ENCODE measurements at regions not wholly inside any gene's neighbourhood (a gene's known extent, or its start where the extent isn't known, plus 50 kb on each side); places are given as distances from the start of the nearest gene placed in this dataset.

DNA sequence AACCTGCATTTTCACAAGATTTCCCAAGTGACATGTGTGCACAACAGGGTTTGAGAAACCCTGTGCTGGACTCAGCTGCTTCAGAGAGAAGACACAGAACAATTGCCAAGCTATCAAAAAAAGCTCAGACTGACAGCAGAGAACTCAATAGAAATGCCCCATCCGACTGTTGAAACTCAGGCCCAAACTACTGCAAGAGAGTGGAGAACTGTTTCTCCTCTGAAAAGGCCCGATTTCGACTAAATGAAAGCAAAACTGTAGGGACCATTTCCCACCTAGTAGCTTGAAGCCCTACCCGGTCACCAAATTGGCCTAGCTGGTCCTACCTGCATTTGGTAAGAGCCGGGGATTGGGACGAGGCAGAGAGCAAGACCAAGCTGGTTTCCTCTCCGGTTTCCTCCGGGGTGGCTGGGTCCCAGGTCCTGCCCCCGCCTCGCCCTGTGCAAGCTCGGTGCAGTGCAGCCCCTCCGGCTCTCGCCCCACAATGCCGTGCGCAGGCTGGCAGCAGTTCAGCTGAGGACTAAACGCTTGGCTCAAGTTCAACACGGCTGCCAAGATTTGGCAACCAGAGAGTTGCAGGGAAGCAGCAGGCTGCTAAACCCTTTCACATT lies 1180.6 kb downstream of the VRK1 start:
- no peak overlapping the region for H2AK9ac ChIP-seq (replicated peaks; ENCODE audit: low read depth, low read length, poor library complexity)
- H3K56ac ChIP-seq (ENCODE audit: extremely low read depth, insufficient read depth, low read length): no peak overlapping the region
- BruUV-seq (replicated peaks): no TSS peak
- H3K4me1 ChIP-seq (ENCODE audit: control insufficient read depth, insufficient read depth, low read length): no peaks in the 10 kb centered on the region
- no peak overlapping the region for H4K8ac ChIP-seq (ENCODE audit: low read depth in 2 of 2, low read length in 2 of 2)
- H3K14ac ChIP-seq (replicated peaks; ENCODE audit: low read depth, low read length): no peak overlapping the region
- no peak overlapping the region for H2BK120ac ChIP-seq (ENCODE audit: low read depth, low read length)
- H2BK5ac ChIP-seq (ENCODE audit: low read depth, low read length, poor library complexity, severe bottlenecking): no peak overlapping the region
- no peaks in the 10 kb centered on the region for H3K79me1 ChIP-seq (ENCODE audit: low read depth in 1 of 2, low read length in 2 of 2)
- no peaks in the 10 kb centered on the region for H3K27me3 ChIP-seq (ENCODE audit: control insufficient read depth, insufficient read depth, low read length)
- no peak for ATAC-seq (ENCODE audit: low read depth)
- no peak overlapping the region for H3K23ac ChIP-seq (ENCODE audit: low read depth, low read length)
- H3K36me3 ChIP-seq (ENCODE audit: control insufficient read depth, insufficient read depth, low read length): no peaks in the 10 kb centered on the region
- H3K9ac ChIP-seq (ENCODE audit: low read depth, low read length): no peak overlapping the region
- H3K9me1 ChIP-seq (ENCODE audit: insufficient read depth, low read length): no peaks in the 10 kb centered on the region
- H3K18ac ChIP-seq (ENCODE audit: low read depth, low read length): no peak overlapping the region
- no peak overlapping the region for H4K5ac ChIP-seq (ENCODE audit: low read depth, low read length)
- no peak overlapping the region for H3K27ac ChIP-seq (ENCODE audit: insufficient read depth, low read length)
- DNase-seq: no peak
- CTCF ChIA-PET: interaction anchor here (0.6 kb wide), 1 partner anchor 77 kb away, joined by 3 read pairs; no protein-coding TSS in a partner anchor
- no peak for TF ChIP-seq RFX5 (IDR thresholded peaks at IDR 0.05; ENCODE audit: low read depth, low read length)
- no peak for TF ChIP-seq SMC3 (IDR thresholded peaks at IDR 0.05; ENCODE audit: low read depth, low read length)
- TF ChIP-seq, protein P1, sequence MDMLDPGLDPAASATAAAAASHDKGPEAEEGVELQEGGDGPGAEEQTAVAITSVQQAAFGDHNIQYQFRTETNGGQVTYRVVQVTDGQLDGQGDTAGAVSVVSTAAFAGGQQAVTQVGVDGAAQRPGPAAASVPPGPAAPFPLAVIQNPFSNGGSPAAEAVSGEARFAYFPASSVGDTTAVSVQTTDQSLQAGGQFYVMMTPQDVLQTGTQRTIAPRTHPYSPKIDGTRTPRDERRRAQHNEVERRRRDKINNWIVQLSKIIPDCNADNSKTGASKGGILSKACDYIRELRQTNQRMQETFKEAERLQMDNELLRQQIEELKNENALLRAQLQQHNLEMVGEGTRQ (IDR thresholded peaks at IDR 0.05; ENCODE audit: low read depth, low read length): no peak
- no peak for TF ChIP-seq MAFK (IDR thresholded peaks at IDR 0.05; ENCODE audit: low read depth, low read length)
- TF ChIP-seq RAD21 (IDR thresholded peaks at IDR 0.05; ENCODE audit: low read length): no peak
- no peak for TF ChIP-seq MXI1 (IDR thresholded peaks at IDR 0.05; ENCODE audit: borderline replicate concordance, low read depth, low read length)
- TF ChIP-seq NFE2L2 (IDR thresholded peaks at IDR 0.05; ENCODE audit: low read depth, low read length): no peak
- TF ChIP-seq BHLHE40 (IDR thresholded peaks at IDR 0.05; ENCODE audit: low read depth, low read length): no peak
- H3K4ac ChIP-seq (ENCODE audit: low read depth, low read length): no peak overlapping the region
- no peak overlapping the region for H2BK20ac ChIP-seq (ENCODE audit: low read depth, low read length)
- no peak overlapping the region for H2AFZ ChIP-seq (replicated peaks; ENCODE audit: low read length, poor library complexity)
- 0% methylated on average over 5 of the region's 17 CpGs; no CpG with 5 or more reads in 1 of the 2 experiments for WGBS, 2 experiments (ENCODE audit: extremely low coverage in 2 of 2, insufficient read length in 1 of 2)
- dilution Hi-C loops (cut with HindIII; ENCODE audit: low sequenced_read_pairs, unreplicated experiment): no loop called here
- H3K9me3 ChIP-seq (ENCODE audit: control insufficient read depth, insufficient read depth, low read length): peaks cover 32% of the 10 kb centered on the region
- no peaks in the 10 kb centered on the region for H4K20me1 ChIP-seq (ENCODE audit: insufficient read depth, low read length)
- in situ Hi-C loops (cut with MboI; ENCODE audit: low sequenced_read_pairs): no loop called here
- POLR2A ChIA-PET (ENCODE audit: unreplicated experiment): no interaction called here
- H3K4me3 ChIP-seq (ENCODE audit: insufficient read depth, low read depth, low read length): no peak overlapping the region
- no peak overlapping the region for H2AK5ac ChIP-seq (ENCODE audit: low read depth, low read length)
- no peak overlapping the region for H2BK15ac ChIP-seq (ENCODE audit: low read depth, low read length)
- intact Hi-C loops (cut with micrococcal nuclease): no loop called here
- no peak overlapping the region for H3K4me2 ChIP-seq (ENCODE audit: low read depth, low read length)
- no peak overlapping the region for H4K91ac ChIP-seq (ENCODE audit: insufficient read depth, low read depth, low read length)

Data from IMR-90 (cell line).